BE2C (cell line): ENCODE measurements at regions not wholly inside any gene's neighbourhood (a gene's known extent, or its start where the extent isn't known, plus 50 kb on each side); places are given as distances from the start of the nearest gene placed in this dataset.

ENCODE experiments used
- DNase-seq: peaks from one replicate; pipeline ENCODE4 v3.0.0-alpha.2; 2020
- H3K27me3 ChIP-seq: fragments of 250-450 bp; sonication (Bioruptor Pico); 2 replicates; pipeline ENCODE4 v1.5.1; 2020; ENCODE audit warnings: mild to moderate bottlenecking
- H3K36me3 ChIP-seq: fragments of 250-450 bp; sonication (Bioruptor Pico); 2 replicates; pipeline ENCODE4 v1.5.1; 2020; ENCODE audit warnings: mild to moderate bottlenecking
- H3K4me1 ChIP-seq: fragments of 250-450 bp; sonication (Bioruptor Pico); 2 replicates; pipeline ENCODE4 v1.5.1; 2020
- H3K4me3 ChIP-seq: 2 replicates; pipeline ENCODE4 v1.5.1; 2011; ENCODE audit warnings: low read depth, low read length
- H3K9me3 ChIP-seq: fragments of 250-450 bp; sonication (Bioruptor Pico); 2 replicates; pipeline ENCODE4 v1.5.1; 2020
- CTCF ChIP-seq: IDR thresholded peaks from 2 replicates; pipeline ENCODE4 v1.5.1; 2012; ENCODE audit warnings: mild to moderate bottlenecking, low read depth, low read length

- Histone ChIP-seq H3K27me3 (no peaks in the 10 kb centered on the region), H3K36me3 (no peaks in the 10 kb centered on the region), H3K9me3 (no peaks in the 10 kb centered on the region), H3K4me3 (no peak overlapping the region), H3K4me1 (no peaks in the 10 kb centered on the region)
- no peak for TF ChIP-seq CTCF
- DNase-seq = no peak
Measured at GRCh38 chr5:97542469-97542868, 359.4 kb upstream of the RIOK2 start.

- H3K36me3 ChIP-seq = no peaks in the 10 kb centered on the region
- no peaks in the 10 kb centered on the region for H3K27me3 ChIP-seq
- no peak for TF ChIP-seq CTCF
- no peak for DNase-seq
- no peak overlapping the region for H3K4me3 ChIP-seq
- no peaks in the 10 kb centered on the region for H3K9me3 ChIP-seq
- H3K4me1 ChIP-seq = no peaks in the 10 kb centered on the region
Measured at GRCh38 chr5:97543166-97543565, 360.1 kb upstream of the RIOK2 start.

DNA sequence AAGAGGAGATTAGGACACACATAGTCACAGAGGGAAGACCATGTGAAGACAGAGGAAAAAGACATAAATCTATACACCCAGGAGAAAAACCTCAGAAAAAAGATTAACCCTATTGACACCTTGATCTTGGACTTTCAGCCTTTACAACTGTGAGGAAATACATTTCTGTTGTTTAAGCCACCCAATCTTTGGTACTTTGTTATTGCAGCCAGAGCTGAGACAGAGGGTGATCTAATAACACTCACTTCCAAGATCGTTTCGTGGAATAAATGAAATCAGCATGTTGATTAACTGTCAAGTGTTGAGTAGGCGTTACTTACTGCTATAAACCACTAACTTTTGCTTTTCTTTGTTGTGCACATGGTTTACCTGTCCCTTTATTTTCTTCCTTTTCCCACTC lies 361.2 kb upstream of the RIOK2 start:
- Histone ChIP-seq H3K27me3 (no peaks in the 10 kb centered on the region), H3K4me1 (no peaks in the 10 kb centered on the region), H3K4me3 (no peak overlapping the region), H3K36me3 (no peaks in the 10 kb centered on the region), H3K9me3 (no peaks in the 10 kb centered on the region)
- no peak for DNase-seq
- no peak for TF ChIP-seq CTCF

- Histone ChIP-seq H3K9me3 (no peaks in the 10 kb centered on the region), H3K27me3 (no peaks in the 10 kb centered on the region), H3K36me3 (no peaks in the 10 kb centered on the region), H3K4me1 (no peaks in the 10 kb centered on the region), H3K4me3 (no peak overlapping the region)
- DNase-seq = no peak
- TF ChIP-seq CTCF = no peak
Measured at GRCh38 chr5:97544678-97545077, 361.6 kb upstream of the RIOK2 start.

DNA sequence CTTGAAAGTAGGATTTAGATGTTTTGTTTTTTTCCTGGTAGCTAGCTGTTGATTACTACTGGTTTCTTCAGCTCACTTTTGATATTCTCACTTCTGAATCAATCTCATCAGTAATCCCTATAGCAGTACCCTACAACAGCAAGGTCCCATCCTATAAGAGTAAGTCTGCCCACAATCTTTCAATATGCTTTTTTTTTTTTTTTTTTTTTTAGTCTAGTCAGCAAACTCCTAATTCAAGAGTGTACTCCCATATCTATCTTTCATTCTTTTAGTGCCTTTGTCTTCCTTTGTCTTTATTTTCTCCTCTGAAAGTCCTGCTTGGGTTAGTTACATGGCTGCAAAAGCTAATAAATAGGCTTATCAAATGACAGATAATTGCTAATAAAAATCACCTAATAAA lies 362.4 kb upstream of the RIOK2 start:
- no peaks in the 10 kb centered on the region for H3K27me3 ChIP-seq
- TF ChIP-seq CTCF = no peak
- H3K9me3 ChIP-seq = no peaks in the 10 kb centered on the region
- no peaks in the 10 kb centered on the region for H3K36me3 ChIP-seq
- H3K4me3 ChIP-seq = no peak overlapping the region
- no peak for DNase-seq
- no peaks in the 10 kb centered on the region for H3K4me1 ChIP-seq

- TF ChIP-seq CTCF = no peak
- no peak for DNase-seq
- Histone ChIP-seq H3K4me3 (no peak overlapping the region), H3K4me1 (no peaks in the 10 kb centered on the region), H3K36me3 (no peaks in the 10 kb centered on the region), H3K27me3 (no peaks in the 10 kb centered on the region), H3K9me3 (no peaks in the 10 kb centered on the region)
Measured at GRCh38 chr5:97545886-97546535, 363.0 kb upstream of the RIOK2 start.
